Smooth muscle cell (in vitro differentiated cells): ENCODE measurements at regions not wholly inside any gene's neighbourhood (a gene's known extent, or its start where the extent isn't known, plus 50 kb on each side); places are given as distances from the start of the nearest gene placed in this dataset.

ENCODE experiments used
- DNase-seq: peaks from one replicate; lab custom pipeline; 2025; ENCODE audit not compliant: unreplicated experiment; lab: John Stamatoyannopoulos, UW
- H2AFZ ChIP-seq: fragments of 200-600 bp; sonication (generic); 2 replicates; pipeline ENCODE4 v1.6.0; 2016; ENCODE audit warnings: antibody characterized with exemption, low read depth, mild to moderate bottlenecking
- H3F3A ChIP-seq: fragments of 200-600 bp; sonication (generic); 2 replicates; pipeline ENCODE4 v1.6.0; 2017; ENCODE audit warnings: antibody characterized with exemption, low read depth
- H3K27ac ChIP-seq: fragments of 200-600 bp; sonication (generic); 2 replicates; pipeline ENCODE4 v1.5.1; 2016; ENCODE audit warnings: low read depth, mild to moderate bottlenecking
- H3K27me3 ChIP-seq: fragments of 200-600 bp; sonication (generic); 2 replicates; pipeline ENCODE4 v1.6.1; 2016; ENCODE audit warnings: low read depth, mild to moderate bottlenecking
- H3K36me3 ChIP-seq: fragments of 200-600 bp; sonication (generic); 2 replicates; pipeline ENCODE4 v1.5.1; 2016; ENCODE audit warnings: low read depth
- H3K4me1 ChIP-seq: fragments of 200-600 bp; sonication (generic); 2 replicates; pipeline ENCODE4 v1.5.1; 2016; ENCODE audit warnings: low read depth
- H3K4me2 ChIP-seq: fragments of 200-600 bp; sonication (generic); 2 replicates; pipeline ENCODE4 v1.6.0; 2016; ENCODE audit warnings: mild to moderate bottlenecking
- H3K4me3 ChIP-seq: fragments of 200-600 bp; sonication (generic); 2 replicates; pipeline ENCODE4 v1.5.1; 2016; ENCODE audit warnings: mild to moderate bottlenecking
- H3K79me2 ChIP-seq: fragments of 200-600 bp; sonication (generic); 2 replicates; pipeline ENCODE4 v1.6.0; 2016; ENCODE audit warnings: low read depth, mild to moderate bottlenecking
- H3K9ac ChIP-seq: fragments of 200-600 bp; sonication (generic); 2 replicates; pipeline ENCODE4 v1.6.0; 2016; ENCODE audit warnings: low read depth
- H3K9me3 ChIP-seq: fragments of 200-600 bp; sonication (generic); replicated peaks from 2 replicates; pipeline ENCODE4 v1.5.1; 2016; ENCODE audit warnings: low read depth
- H4K20me1 ChIP-seq: fragments of 200-600 bp; sonication (generic); 2 replicates; pipeline ENCODE4 v1.6.0; 2016; ENCODE audit warnings: low read depth
- CTCF ChIP-seq: fragments of 200-600 bp; sonication (generic); IDR thresholded peaks from 2 replicates; pipeline ENCODE4 v1.5.1; 2017; ENCODE audit warnings: borderline replicate concordance, mild to moderate bottlenecking, antibody characterized with exemption; ENCODE audit not compliant: insufficient read depth, poor library complexity, severe bottlenecking
- WGBS: methylation state at CpG from one replicate; pipeline ENCODE4 v1.1.7; 2016; ENCODE audit warnings: low lambda C conversion rate; 5-methylcytosine and 5-hydroxymethylcytosine counted together

- H3K9me3 ChIP-seq = no peaks in the 10 kb centered on the region
- no peak for TF ChIP-seq CTCF
Observed at GRCh38 chr3:80554304-80554703, 786.5 kb upstream of the ROBO1 start.

GRCh38 chr3:80553211-80553610, 785.4 kb upstream of the ROBO1 start:
- no peaks in the 10 kb centered on the region for H3K79me2 ChIP-seq
- H3K4me2 ChIP-seq = no peak overlapping the region
- DNase-seq = no peak
- H3K9me3 ChIP-seq = no peaks in the 10 kb centered on the region
- no peaks in the 10 kb centered on the region for H4K20me1 ChIP-seq
- 81% methylated on average over 4 of the region's 4 CpGs for WGBS
- no peaks in the 10 kb centered on the region for H3K36me3 ChIP-seq
- H3F3A ChIP-seq = no peaks in the 10 kb centered on the region
- no peaks in the 10 kb centered on the region for H3K4me1 ChIP-seq
- no peak overlapping the region for H3K27ac ChIP-seq
- no peak for TF ChIP-seq CTCF
- no peak overlapping the region for H3K4me3 ChIP-seq
- no peaks in the 10 kb centered on the region for H3K27me3 ChIP-seq
- no peak overlapping the region for H3K9ac ChIP-seq
- H2AFZ ChIP-seq = no peak overlapping the region

More at GRCh38 chr3:80554304-80554703, 786.5 kb upstream of the ROBO1 start:
- no peak overlapping the region for H3K9ac ChIP-seq
- no peaks in the 10 kb centered on the region for H3F3A ChIP-seq
- H3K27me3 ChIP-seq = no peaks in the 10 kb centered on the region
- H3K36me3 ChIP-seq = no peaks in the 10 kb centered on the region
- H3K27ac ChIP-seq = no peak overlapping the region
- no peak overlapping the region for H2AFZ ChIP-seq
- no peaks in the 10 kb centered on the region for H4K20me1 ChIP-seq
- H3K79me2 ChIP-seq = no peaks in the 10 kb centered on the region
- H3K4me2 ChIP-seq = no peak overlapping the region
- no peak for DNase-seq
- H3K4me3 ChIP-seq = no peak overlapping the region
- H3K4me1 ChIP-seq = no peaks in the 10 kb centered on the region
- WGBS = 88% methylated on average over 3 of the region's 3 CpGs

GRCh38 chr3:80550174-80550573, 782.4 kb upstream of the ROBO1 start:
- DNase-seq = no peak
- WGBS = 91% methylated on average over 5 of the region's 5 CpGs
- Histone ChIP-seq H4K20me1 (no peaks in the 10 kb centered on the region), H3K4me2 (no peak overlapping the region), H3K36me3 (no peaks in the 10 kb centered on the region), H3K27ac (no peak overlapping the region), H3K27me3 (no peaks in the 10 kb centered on the region), H3F3A (no peaks in the 10 kb centered on the region), H2AFZ (no peak overlapping the region), H3K79me2 (no peaks in the 10 kb centered on the region), H3K4me3 (no peak overlapping the region), H3K9me3 (no peaks in the 10 kb centered on the region), H3K9ac (no peak overlapping the region), H3K4me1 (no peaks in the 10 kb centered on the region)
- no peak for TF ChIP-seq CTCF

- no peak overlapping the region for H3K9ac ChIP-seq
- no peaks in the 10 kb centered on the region for H3K27me3 ChIP-seq
- H3K4me1 ChIP-seq = no peaks in the 10 kb centered on the region
- no peak for DNase-seq
- H3F3A ChIP-seq = no peaks in the 10 kb centered on the region
- no peaks in the 10 kb centered on the region for H3K79me2 ChIP-seq
- no peaks in the 10 kb centered on the region for H4K20me1 ChIP-seq
- no peak overlapping the region for H3K4me3 ChIP-seq
- no peak overlapping the region for H2AFZ ChIP-seq
- TF ChIP-seq CTCF = no peak
- H3K27ac ChIP-seq = no peak overlapping the region
- H3K9me3 ChIP-seq = no peaks in the 10 kb centered on the region
- no peak overlapping the region for H3K4me2 ChIP-seq
- H3K36me3 ChIP-seq = no peaks in the 10 kb centered on the region
- WGBS = 74% methylated on average over 1 of the region's 1 CpG
Observed at GRCh38 chr3:80549173-80549572, 781.4 kb upstream of the ROBO1 start.
